C4-2B (cell line): ENCODE measurements at regions not wholly inside any gene's neighbourhood (a gene's known extent, or its start where the extent isn't known, plus 50 kb on each side); places are given as distances from the start of the nearest gene placed in this dataset.

ENCODE experiments used
- ZFX ChIP-seq: fragments of 450-650 bp; IDR thresholded peaks from 2 replicates; pipeline ENCODE4 v1.6.1; 2017
- TF ChIP-seq, protein P1 (sequence below): fragments of 450-650 bp; conservative IDR thresholded peaks from 2 replicates; pipeline ENCODE4 v1.5.1; 2017; ENCODE audit warnings: mild to moderate bottlenecking

DNA sequence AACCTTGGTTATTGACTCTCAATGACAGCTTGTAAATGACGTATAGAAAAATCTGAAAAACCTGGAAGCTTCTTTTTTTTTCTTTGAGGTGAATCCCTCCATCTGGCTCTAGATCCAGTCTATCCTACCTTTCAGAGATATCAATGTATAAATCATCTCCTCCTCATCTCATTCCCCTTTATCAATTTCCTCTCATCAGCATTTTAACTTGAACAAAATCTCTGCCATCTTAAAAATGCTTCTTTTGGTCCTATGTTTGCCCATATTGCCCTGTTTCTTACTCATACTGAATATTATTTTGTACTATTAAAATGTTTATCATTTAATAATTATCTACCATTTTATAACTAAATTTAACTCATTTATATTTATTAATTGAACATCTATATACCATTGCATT, 306.7 kb upstream of the TSHZ2 start:
- TF ChIP-seq, protein P1, sequence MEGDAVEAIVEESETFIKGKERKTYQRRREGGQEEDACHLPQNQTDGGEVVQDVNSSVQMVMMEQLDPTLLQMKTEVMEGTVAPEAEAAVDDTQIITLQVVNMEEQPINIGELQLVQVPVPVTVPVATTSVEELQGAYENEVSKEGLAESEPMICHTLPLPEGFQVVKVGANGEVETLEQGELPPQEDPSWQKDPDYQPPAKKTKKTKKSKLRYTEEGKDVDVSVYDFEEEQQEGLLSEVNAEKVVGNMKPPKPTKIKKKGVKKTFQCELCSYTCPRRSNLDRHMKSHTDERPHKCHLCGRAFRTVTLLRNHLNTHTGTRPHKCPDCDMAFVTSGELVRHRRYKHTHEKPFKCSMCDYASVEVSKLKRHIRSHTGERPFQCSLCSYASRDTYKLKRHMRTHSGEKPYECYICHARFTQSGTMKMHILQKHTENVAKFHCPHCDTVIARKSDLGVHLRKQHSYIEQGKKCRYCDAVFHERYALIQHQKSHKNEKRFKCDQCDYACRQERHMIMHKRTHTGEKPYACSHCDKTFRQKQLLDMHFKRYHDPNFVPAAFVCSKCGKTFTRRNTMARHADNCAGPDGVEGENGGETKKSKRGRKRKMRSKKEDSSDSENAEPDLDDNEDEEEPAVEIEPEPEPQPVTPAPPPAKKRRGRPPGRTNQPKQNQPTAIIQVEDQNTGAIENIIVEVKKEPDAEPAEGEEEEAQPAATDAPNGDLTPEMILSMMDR: no peak
- TF ChIP-seq ZFX: no peak
